ENCODE measurements at regions not wholly inside any gene's neighbourhood (a gene's known extent, or its start where the extent isn't known, plus 50 kb on each side); places are given as distances from the start of the nearest gene placed in this dataset.

DNA sequence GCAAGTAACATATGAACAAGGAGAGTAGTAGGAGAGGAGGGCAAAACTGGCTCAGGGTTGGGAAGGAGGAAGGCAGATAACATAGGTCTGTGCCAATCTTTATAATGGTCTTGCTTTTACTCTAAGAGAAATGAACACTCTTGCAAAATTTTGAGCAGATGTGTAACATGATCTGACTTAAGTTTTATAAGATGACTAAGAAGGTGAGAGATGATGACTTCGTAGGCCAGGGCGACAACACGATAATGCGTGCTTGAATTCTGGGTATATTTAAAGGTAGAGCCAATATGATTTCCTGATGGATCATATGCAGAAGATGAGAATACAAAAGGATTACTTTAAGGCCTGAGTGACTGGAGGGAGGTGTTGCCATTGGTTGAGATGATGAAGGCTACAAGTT is 265.4 kb upstream of the KCNMB2 start:
- TF ChIP-seq, protein P1, sequence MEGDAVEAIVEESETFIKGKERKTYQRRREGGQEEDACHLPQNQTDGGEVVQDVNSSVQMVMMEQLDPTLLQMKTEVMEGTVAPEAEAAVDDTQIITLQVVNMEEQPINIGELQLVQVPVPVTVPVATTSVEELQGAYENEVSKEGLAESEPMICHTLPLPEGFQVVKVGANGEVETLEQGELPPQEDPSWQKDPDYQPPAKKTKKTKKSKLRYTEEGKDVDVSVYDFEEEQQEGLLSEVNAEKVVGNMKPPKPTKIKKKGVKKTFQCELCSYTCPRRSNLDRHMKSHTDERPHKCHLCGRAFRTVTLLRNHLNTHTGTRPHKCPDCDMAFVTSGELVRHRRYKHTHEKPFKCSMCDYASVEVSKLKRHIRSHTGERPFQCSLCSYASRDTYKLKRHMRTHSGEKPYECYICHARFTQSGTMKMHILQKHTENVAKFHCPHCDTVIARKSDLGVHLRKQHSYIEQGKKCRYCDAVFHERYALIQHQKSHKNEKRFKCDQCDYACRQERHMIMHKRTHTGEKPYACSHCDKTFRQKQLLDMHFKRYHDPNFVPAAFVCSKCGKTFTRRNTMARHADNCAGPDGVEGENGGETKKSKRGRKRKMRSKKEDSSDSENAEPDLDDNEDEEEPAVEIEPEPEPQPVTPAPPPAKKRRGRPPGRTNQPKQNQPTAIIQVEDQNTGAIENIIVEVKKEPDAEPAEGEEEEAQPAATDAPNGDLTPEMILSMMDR (IDR thresholded peaks at IDR 0.05; ENCODE audit: low read depth, low read length, poor library complexity, severe bottlenecking) = no peak
- TF ChIP-seq EZH2phosphoT487 (IDR thresholded peaks at IDR 0.05; ENCODE audit: borderline replicate concordance, low read length) = no peak
